ENCODE measurements at regions not wholly inside any gene's neighbourhood (a gene's known extent, or its start where the extent isn't known, plus 50 kb on each side); places are given as distances from the start of the nearest gene placed in this dataset.

DNA sequence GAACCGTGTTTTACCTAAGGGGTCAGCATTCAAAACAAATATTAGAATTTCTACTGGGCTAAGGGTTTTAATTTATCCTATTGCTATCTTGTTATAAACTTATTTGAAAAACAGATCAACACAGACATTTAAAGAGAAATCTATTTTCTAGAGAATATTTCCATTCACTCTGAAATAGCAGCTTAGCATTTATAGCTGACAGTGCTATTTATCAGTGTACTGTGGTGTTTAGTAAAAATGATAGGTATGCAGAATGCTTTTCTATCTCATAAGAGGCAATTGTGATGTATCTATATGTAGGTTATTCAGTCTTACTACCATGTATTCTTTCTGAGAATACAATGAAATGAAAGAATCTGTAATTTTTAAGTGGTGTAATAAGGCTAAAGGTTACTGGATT is 1077.4 kb downstream of the REEP3 start:
- TF ChIP-seq BACH2 (CRISPR knock-in tag; IDR thresholded peaks at IDR 0.05; ENCODE audit: borderline replicate concordance), result no peak
- no peak for TF ChIP-seq ZFP3 (CRISPR knock-in tag; IDR thresholded peaks at IDR 0.05)
- no peak for TF ChIP-seq ARNTL (CRISPR knock-in tag; IDR thresholded peaks at IDR 0.05; ENCODE audit: borderline replicate concordance, low read depth)
- TF ChIP-seq, protein P1, sequence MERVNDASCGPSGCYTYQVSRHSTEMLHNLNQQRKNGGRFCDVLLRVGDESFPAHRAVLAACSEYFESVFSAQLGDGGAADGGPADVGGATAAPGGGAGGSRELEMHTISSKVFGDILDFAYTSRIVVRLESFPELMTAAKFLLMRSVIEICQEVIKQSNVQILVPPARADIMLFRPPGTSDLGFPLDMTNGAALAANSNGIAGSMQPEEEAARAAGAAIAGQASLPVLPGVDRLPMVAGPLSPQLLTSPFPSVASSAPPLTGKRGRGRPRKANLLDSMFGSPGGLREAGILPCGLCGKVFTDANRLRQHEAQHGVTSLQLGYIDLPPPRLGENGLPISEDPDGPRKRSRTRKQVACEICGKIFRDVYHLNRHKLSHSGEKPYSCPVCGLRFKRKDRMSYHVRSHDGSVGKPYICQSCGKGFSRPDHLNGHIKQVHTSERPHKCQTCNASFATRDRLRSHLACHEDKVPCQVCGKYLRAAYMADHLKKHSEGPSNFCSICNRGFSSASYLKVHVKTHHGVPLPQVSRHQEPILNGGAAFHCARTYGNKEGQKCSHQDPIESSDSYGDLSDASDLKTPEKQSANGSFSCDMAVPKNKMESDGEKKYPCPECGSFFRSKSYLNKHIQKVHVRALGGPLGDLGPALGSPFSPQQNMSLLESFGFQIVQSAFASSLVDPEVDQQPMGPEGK (CRISPR knock-in tag; IDR thresholded peaks at IDR 0.05; ENCODE audit: borderline replicate concordance), result no peak
- no peak for TF ChIP-seq TOX (CRISPR knock-in tag; IDR thresholded peaks at IDR 0.05; ENCODE audit: borderline replicate concordance)
- TF ChIP-seq OSR1 (CRISPR knock-in tag; IDR thresholded peaks at IDR 0.05), result no peak
- no peak for TF ChIP-seq ZNF8 (CRISPR knock-in tag; IDR thresholded peaks at IDR 0.05)
- TF ChIP-seq, protein P2, sequence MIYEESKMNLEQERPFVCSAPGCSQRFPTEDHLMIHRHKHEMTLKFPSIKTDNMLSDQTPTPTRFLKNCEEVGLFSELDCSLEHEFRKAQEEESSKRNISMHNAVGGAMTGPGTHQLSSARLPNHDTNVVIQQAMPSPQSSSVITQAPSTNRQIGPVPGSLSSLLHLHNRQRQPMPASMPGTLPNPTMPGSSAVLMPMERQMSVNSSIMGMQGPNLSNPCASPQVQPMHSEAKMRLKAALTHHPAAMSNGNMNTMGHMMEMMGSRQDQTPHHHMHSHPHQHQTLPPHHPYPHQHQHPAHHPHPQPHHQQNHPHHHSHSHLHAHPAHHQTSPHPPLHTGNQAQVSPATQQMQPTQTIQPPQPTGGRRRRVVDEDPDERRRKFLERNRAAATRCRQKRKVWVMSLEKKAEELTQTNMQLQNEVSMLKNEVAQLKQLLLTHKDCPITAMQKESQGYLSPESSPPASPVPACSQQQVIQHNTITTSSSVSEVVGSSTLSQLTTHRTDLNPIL (CRISPR knock-in tag; IDR thresholded peaks at IDR 0.05; ENCODE audit: low read depth), result no peak
